GM23338 (cell line): ENCODE measurements at regions not wholly inside any gene's neighbourhood (a gene's known extent, or its start where the extent isn't known, plus 50 kb on each side); places are given as distances from the start of the nearest gene placed in this dataset.

ENCODE experiments used
- CREB1 ChIP-seq: fragments of 250-450 bp; sonication (Bioruptor Pico); IDR thresholded peaks from 2 replicates; pipeline ENCODE4 v1.5.0; 2020; ENCODE audit warnings: low read depth, mild to moderate bottlenecking, moderate library complexity
- ETS1 ChIP-seq: IDR thresholded peaks from 2 replicates; pipeline ENCODE4 v1.6.1; 2016; ENCODE audit warnings: antibody characterized with exemption
- EZH2phosphoT487 ChIP-seq: fragments of 200-600 bp; sonication (generic); IDR thresholded peaks from one replicate; pipeline ENCODE4 v1.8.1; 2018; ENCODE audit warnings: antibody characterized with exemption; ENCODE audit not compliant: unreplicated experiment
- TF ChIP-seq, protein P1 (sequence below), 2 experiments: fragments of 200-600 bp in 1 of 2; sonication (generic) in 1 of 2; conservative IDR thresholded peaks; 2 replicates each; pipeline versions ENCODE4 v1.5.1 to v1.6.1; 2016 to 2017; ENCODE audit warnings: antibody characterized with exemption in 2 of 2, low read depth in 2 of 2, mild to moderate bottlenecking in 2 of 2, moderate library complexity in 1 of 2
- TF ChIP-seq, protein P2 (sequence below): IDR thresholded peaks from one replicate; pipeline ENCODE4 v1.6.1; 2018; ENCODE audit warnings: antibody characterized with exemption; ENCODE audit not compliant: unreplicated experiment

DNA sequence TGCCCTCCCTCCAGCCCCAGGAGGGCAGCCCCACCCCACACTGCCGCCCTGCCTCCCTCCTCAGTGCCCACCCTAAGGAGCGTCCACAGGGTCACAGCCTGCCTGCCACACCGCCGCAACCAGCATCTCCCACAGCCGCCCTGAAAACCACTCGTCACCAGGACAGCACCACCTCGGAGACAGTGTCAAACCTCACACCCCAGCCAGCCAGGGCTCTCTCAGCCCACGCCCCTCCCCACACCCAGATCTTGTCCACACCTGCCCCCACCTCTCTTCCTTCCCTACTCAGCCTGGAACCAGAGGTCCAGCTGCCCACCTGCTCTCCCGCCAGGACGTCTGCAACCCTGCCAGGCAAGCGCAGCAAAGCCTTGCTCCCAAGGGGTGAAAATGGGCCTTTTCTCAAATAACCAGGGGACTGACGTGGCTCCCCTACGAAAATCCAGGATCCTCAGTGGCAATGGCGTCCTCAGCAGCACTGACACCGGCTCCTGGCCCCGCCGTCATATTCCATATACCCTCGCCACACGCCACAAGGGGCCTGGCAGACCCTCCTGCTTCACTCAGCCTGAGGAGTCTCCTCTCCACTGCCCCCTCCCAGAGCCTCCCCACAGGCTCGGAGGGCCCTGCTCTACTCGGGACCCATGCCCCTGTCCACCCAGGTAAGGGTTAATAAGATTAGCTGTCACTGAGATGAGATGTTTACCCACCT lies 71.0 kb upstream of the ADAMTS2 start:
- TF ChIP-seq CREB1 (CRISPR knock-in tag): no peak
- TF ChIP-seq EZH2phosphoT487: no peak
- TF ChIP-seq, protein P1, sequence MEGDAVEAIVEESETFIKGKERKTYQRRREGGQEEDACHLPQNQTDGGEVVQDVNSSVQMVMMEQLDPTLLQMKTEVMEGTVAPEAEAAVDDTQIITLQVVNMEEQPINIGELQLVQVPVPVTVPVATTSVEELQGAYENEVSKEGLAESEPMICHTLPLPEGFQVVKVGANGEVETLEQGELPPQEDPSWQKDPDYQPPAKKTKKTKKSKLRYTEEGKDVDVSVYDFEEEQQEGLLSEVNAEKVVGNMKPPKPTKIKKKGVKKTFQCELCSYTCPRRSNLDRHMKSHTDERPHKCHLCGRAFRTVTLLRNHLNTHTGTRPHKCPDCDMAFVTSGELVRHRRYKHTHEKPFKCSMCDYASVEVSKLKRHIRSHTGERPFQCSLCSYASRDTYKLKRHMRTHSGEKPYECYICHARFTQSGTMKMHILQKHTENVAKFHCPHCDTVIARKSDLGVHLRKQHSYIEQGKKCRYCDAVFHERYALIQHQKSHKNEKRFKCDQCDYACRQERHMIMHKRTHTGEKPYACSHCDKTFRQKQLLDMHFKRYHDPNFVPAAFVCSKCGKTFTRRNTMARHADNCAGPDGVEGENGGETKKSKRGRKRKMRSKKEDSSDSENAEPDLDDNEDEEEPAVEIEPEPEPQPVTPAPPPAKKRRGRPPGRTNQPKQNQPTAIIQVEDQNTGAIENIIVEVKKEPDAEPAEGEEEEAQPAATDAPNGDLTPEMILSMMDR (conservative IDR thresholded peaks at IDR 0.05; ENCODE audit: low read depth in 2 of 2): no peak
- no peak for TF ChIP-seq ETS1
- TF ChIP-seq, protein P2, sequence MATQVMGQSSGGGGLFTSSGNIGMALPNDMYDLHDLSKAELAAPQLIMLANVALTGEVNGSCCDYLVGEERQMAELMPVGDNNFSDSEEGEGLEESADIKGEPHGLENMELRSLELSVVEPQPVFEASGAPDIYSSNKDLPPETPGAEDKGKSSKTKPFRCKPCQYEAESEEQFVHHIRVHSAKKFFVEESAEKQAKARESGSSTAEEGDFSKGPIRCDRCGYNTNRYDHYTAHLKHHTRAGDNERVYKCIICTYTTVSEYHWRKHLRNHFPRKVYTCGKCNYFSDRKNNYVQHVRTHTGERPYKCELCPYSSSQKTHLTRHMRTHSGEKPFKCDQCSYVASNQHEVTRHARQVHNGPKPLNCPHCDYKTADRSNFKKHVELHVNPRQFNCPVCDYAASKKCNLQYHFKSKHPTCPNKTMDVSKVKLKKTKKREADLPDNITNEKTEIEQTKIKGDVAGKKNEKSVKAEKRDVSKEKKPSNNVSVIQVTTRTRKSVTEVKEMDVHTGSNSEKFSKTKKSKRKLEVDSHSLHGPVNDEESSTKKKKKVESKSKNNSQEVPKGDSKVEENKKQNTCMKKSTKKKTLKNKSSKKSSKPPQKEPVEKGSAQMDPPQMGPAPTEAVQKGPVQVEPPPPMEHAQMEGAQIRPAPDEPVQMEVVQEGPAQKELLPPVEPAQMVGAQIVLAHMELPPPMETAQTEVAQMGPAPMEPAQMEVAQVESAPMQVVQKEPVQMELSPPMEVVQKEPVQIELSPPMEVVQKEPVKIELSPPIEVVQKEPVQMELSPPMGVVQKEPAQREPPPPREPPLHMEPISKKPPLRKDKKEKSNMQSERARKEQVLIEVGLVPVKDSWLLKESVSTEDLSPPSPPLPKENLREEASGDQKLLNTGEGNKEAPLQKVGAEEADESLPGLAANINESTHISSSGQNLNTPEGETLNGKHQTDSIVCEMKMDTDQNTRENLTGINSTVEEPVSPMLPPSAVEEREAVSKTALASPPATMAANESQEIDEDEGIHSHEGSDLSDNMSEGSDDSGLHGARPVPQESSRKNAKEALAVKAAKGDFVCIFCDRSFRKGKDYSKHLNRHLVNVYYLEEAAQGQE: no peak
